Body of pancreas (tissue), 4 donors: ENCODE measurements at regions not wholly inside any gene's neighbourhood (a gene's known extent, or its start where the extent isn't known, plus 50 kb on each side); places are given as distances from the start of the nearest gene placed in this dataset.

Source experiments
- ATAC-seq: fragments of 150-250 bp; one replicate; pipeline ENCODE4 v1.9.1; 2016
- DNase-seq, 4 donors: peaks; one replicate each; pipeline ENCODE4 v3.0.0-alpha.2; 2019
- H3K27ac ChIP-seq, 4 donors: fragments of 200-600 bp; sonication (generic); 1 replicate in 3 of 4; 2 replicates in 1 of 4; pipeline versions ENCODE4 v1.5.1 to v1.6.1; 2016 to 2019; ENCODE audit warnings: mild to moderate bottlenecking in 1 of 4, mixed read lengths in 1 of 4, moderate library complexity in 1 of 4
- H3K27me3 ChIP-seq, 2 donors: fragments of 200-600 bp; sonication (generic); one replicate each; pipeline ENCODE4 v1.6.0; 2016; ENCODE audit warnings: mild to moderate bottlenecking in 1 of 2
- H3K36me3 ChIP-seq, 2 donors: fragments of 200-600 bp; sonication (generic); replicated peaks in 1 of 2; 2 replicates each; pipeline ENCODE4 v1.5.1; 2016; ENCODE audit warnings: low read depth in 2 of 2; ENCODE audit not compliant: insufficient read depth in 1 of 2
- H3K4me1 ChIP-seq: fragments of 200-600 bp; sonication (generic); one replicate; pipeline ENCODE4 v1.6.0; 2016
- H3K4me3 ChIP-seq, 2 donors: fragments of 200-600 bp; sonication (generic); 1 replicate in 1 of 2; 2 replicates in 1 of 2; pipeline ENCODE4 v1.5.1; 2016 to 2019
- H3K9me3 ChIP-seq, 3 donors: fragments of 200-600 bp; sonication (generic); 1 replicate in 2 of 3; 2 replicates in 1 of 3; pipeline ENCODE4 v1.5.1; 2016
- CTCF ChIP-seq, 7 experiments: fragments of 450-650 bp in 4 of 7; fragments of 200-600 bp in 3 of 7; sonication (generic) in 3 of 7; IDR thresholded peaks; one replicate each; pipeline ENCODE4 v1.5.1; 2016 to 2019; ENCODE audit warnings: antibody characterized with exemption in 7 of 7
- POLR2A ChIP-seq, 3 donors: fragments of 450-650 bp; IDR thresholded peaks; one replicate each; pipeline ENCODE4 v1.6.1; 2016; ENCODE audit warnings: antibody characterized with exemption in 3 of 3, mild to moderate bottlenecking in 2 of 3
- WGBS, 2 donors: methylation state at CpG; one replicate each; pipeline ENCODE4 v1.1.5; 2017; 5-methylcytosine and 5-hydroxymethylcytosine counted together
- intact Hi-C: fragments of 100-400 bp; cut with DNase I; formaldehyde crosslinking; loops from one replicate; pipeline ENCODE4 v1.15.1; 2023

GRCh38 chr20:52404671-52405070 is 213.1 kb upstream of the ZFP64 start:
- DNase-seq (no peak), ATAC-seq (no peak)
- Histone ChIP-seq H3K4me3 (no peak overlapping the region), H3K27me3 (no peaks in the 10 kb centered on the region), H3K36me3 (no peaks in the 10 kb centered on the region), H3K27ac (no peak overlapping the region), H3K9me3 (no peaks in the 10 kb centered on the region), H3K4me1 (no peaks in the 10 kb centered on the region)
- intact Hi-C loops, result no loop called here
- TF ChIP-seq CTCF (IDR thresholded peaks at IDR 0.05), result no peak
- TF ChIP-seq POLR2A (IDR thresholded peaks at IDR 0.05), result no peak
- 49 to 50% methylated on average over 3 of the region's 3 CpGs for WGBS, 2 donors

GRCh38 chr20:52402950-52403349 is 211.4 kb upstream of the ZFP64 start:
- Histone ChIP-seq H3K27ac (no peak overlapping the region), H3K36me3 (no peaks in the 10 kb centered on the region), H3K4me1 (no peaks in the 10 kb centered on the region), H3K27me3 (no peaks in the 10 kb centered on the region), H3K4me3 (no peak overlapping the region), H3K9me3 (no peaks in the 10 kb centered on the region)
- ATAC-seq (no peak), DNase-seq (no peak)
- TF ChIP-seq CTCF (IDR thresholded peaks at IDR 0.05) (no peak), POLR2A (IDR thresholded peaks at IDR 0.05) (no peak)
- WGBS, 2 donors, result 72 to 82% methylated on average over 4 of the region's 4 CpGs
- intact Hi-C loops, result no loop called here

GRCh38 chr20:52402514-52402913 is 210.9 kb upstream of the ZFP64 start:
- Histone ChIP-seq H3K27ac (no peak overlapping the region), H3K9me3 (no peaks in the 10 kb centered on the region), H3K4me3 (no peak overlapping the region), H3K27me3 (no peaks in the 10 kb centered on the region), H3K36me3 (no peaks in the 10 kb centered on the region), H3K4me1 (no peaks in the 10 kb centered on the region)
- intact Hi-C loops, result no loop called here
- ATAC-seq (no peak), DNase-seq (no peak)
- no peak for TF ChIP-seq POLR2A (IDR thresholded peaks at IDR 0.05)
- no peak for TF ChIP-seq CTCF (IDR thresholded peaks at IDR 0.05)
- WGBS, 2 donors, result 64 to 68% methylated on average over 5 of the region's 5 CpGs

- intact Hi-C loops, result no loop called here
- WGBS, 2 donors, result 92 to 100% methylated on average over 1 of the region's 1 CpG
- Histone ChIP-seq H3K4me1 (no peaks in the 10 kb centered on the region), H3K27me3 (no peaks in the 10 kb centered on the region), H3K9me3 (no peaks in the 10 kb centered on the region), H3K36me3 (no peaks in the 10 kb centered on the region), H3K4me3 (no peak overlapping the region), H3K27ac (no peak overlapping the region)
- ATAC-seq (no peak), DNase-seq (no peak)
- no peak for TF ChIP-seq CTCF (IDR thresholded peaks at IDR 0.05)
- TF ChIP-seq POLR2A (IDR thresholded peaks at IDR 0.05), result no peak
These were observed 209.9 kb upstream of the ZFP64 start for GRCh38 chr20:52401431-52401830.

GRCh38 chr20:52399352-52399751 is 207.8 kb upstream of the ZFP64 start:
- no peak for TF ChIP-seq CTCF (IDR thresholded peaks at IDR 0.05)
- 51 to 53% methylated on average over 2 of the region's 2 CpGs for WGBS, 2 donors
- intact Hi-C loops, result no loop called here
- H3K27me3 ChIP-seq, result no peaks in the 10 kb centered on the region
- H3K27ac ChIP-seq, result no peak overlapping the region
- no peaks in the 10 kb centered on the region for H3K4me1 ChIP-seq
- no peak for ATAC-seq
- DNase-seq, result no peak
- no peaks in the 10 kb centered on the region for H3K9me3 ChIP-seq
- H3K4me3 ChIP-seq, result no peak overlapping the region
- no peaks in the 10 kb centered on the region for H3K36me3 ChIP-seq
